B cell (primary cell): ENCODE measurements at regions not wholly inside any gene's neighbourhood (a gene's known extent, or its start where the extent isn't known, plus 50 kb on each side); places are given as distances from the start of the nearest gene placed in this dataset.

Experiments used
- ATAC-seq: fragments of 200-7000 bp; cut with Tn5 transposase; one replicate; pipeline ENCODE4 v1.10.0; 2021; ENCODE audit warnings: low read depth, mild to moderate bottlenecking, moderate number of reproducible peaks, moderate library complexity
- CTCF ChIA-PET: fragments of 350-600 bp; sonication (Branson Sonifier 250); formaldehyde crosslinking; loops from one replicate; lab custom pipeline; 2021; ENCODE audit warnings: antibody characterized with exemption, inconsistent platforms; lab: Charles Lee
- POLR2A ChIA-PET: fragments of 350-600 bp; sonication (Branson Sonifier 250); formaldehyde crosslinking; loops from one replicate; lab custom pipeline; 2021; ENCODE audit warnings: antibody characterized with exemption; lab: Charles Lee
- DNase-seq: peaks from one replicate; pipeline ENCODE4 v3.0.0; 2013
- H2AFZ ChIP-seq: 2 replicates; pipeline ENCODE4 v1.6.1; 2012; ENCODE audit warnings: mild to moderate bottlenecking, low read depth, low read length; ENCODE audit not compliant: insufficient read depth, poor library complexity, severe bottlenecking
- H3K27ac ChIP-seq, 2 donors: 1 replicate in 1 of 2; 2 replicates in 1 of 2; pipeline ENCODE4 v1.5.1; 2012 to 2013; ENCODE audit warnings: low read length in 2 of 2, mild to moderate bottlenecking in 2 of 2, moderate library complexity in 1 of 2
- H3K27me3 ChIP-seq, 4 experiments: fragments of 200-600 bp in 1 of 4; sonication (generic) in 1 of 4; replicated peaks in 1 of 4; 1 replicate in 2 of 4; 2 replicates in 2 of 4; pipeline versions ENCODE4 v1.6.1 to v1.7.0; 2013 to 2016; ENCODE audit warnings: low read length in 3 of 4, mild to moderate bottlenecking in 2 of 4, mixed read lengths in 1 of 4, moderate library complexity in 1 of 4; ENCODE audit not compliant: insufficient read depth in 4 of 4, control insufficient read depth in 3 of 4; ENCODE audit errors: control extremely low read depth in 1 of 4
- H3K36me3 ChIP-seq, 2 experiments: replicated peaks in 1 of 2; 1 replicate in 1 of 2; 2 replicates in 1 of 2; pipeline versions ENCODE4 v1.6.1 to v1.7.1; 2013; ENCODE audit warnings: low read length in 1 of 2; ENCODE audit not compliant: insufficient read depth in 2 of 2, control insufficient read depth in 1 of 2; ENCODE audit errors: control extremely low read depth in 1 of 2, extremely low read depth in 1 of 2
- H3K4me1 ChIP-seq, 2 donors: fragments of 200-600 bp in 1 of 2; sonication (generic) in 1 of 2; 1 replicate in 1 of 2; 2 replicates in 1 of 2; pipeline versions ENCODE4 v1.5.1 to v1.6.1; 2013 to 2017; ENCODE audit warnings: low read length in 2 of 2; ENCODE audit not compliant: control insufficient read depth in 2 of 2, insufficient read depth in 2 of 2
- H3K4me2 ChIP-seq: replicated peaks from 2 replicates; pipeline ENCODE3; 2012; ENCODE audit warnings: mild to moderate bottlenecking, low read depth, low read length; ENCODE audit not compliant: poor library complexity, severe bottlenecking
- H3K4me3 ChIP-seq, 5 experiments: fragments of 200-600 bp in 1 of 5; sonication (generic) in 1 of 5; 1 replicate in 3 of 5; 2 replicates in 2 of 5; pipeline versions ENCODE4 v1.5.1 to v1.7.0; 2011 to 2016; ENCODE audit warnings: low read length in 4 of 5, mild to moderate bottlenecking in 4 of 5, low read depth in 2 of 5, control low read depth in 1 of 5, moderate library complexity in 1 of 5; ENCODE audit not compliant: insufficient read depth in 1 of 5; ENCODE audit errors: control extremely low read depth in 1 of 5, extremely low read depth in 1 of 5
- H3K79me2 ChIP-seq: fragments of 200-600 bp; sonication (generic); one replicate; pipeline ENCODE4 v1.6.0; 2016; ENCODE audit warnings: low read length; ENCODE audit not compliant: control insufficient read depth, insufficient read depth
- H3K9ac ChIP-seq: fragments of 200-600 bp; sonication (generic); 2 replicates; pipeline ENCODE4 v1.6.1; 2017; ENCODE audit warnings: mild to moderate bottlenecking, low read length, moderate library complexity
- H3K9me3 ChIP-seq, 3 donors: one replicate each; pipeline versions ENCODE4 v1.6.1 to v1.7.1; 2013; ENCODE audit warnings: low read length in 2 of 3; ENCODE audit not compliant: control insufficient read depth in 2 of 3, insufficient read depth in 1 of 3; ENCODE audit errors: control extremely low read depth in 1 of 3
- H4K20me1 ChIP-seq: 2 replicates; pipeline ENCODE4 v1.6.0; 2012; ENCODE audit warnings: mild to moderate bottlenecking, low read length; ENCODE audit not compliant: insufficient read depth, control insufficient read depth, poor library complexity, severe bottlenecking
- H3K27ac Mint-ChIP-seq: one replicate; pipeline ENCODE4 v1.8.0; 2021; ENCODE audit warnings: mixed read lengths
- H3K27me3 Mint-ChIP-seq: one replicate; pipeline ENCODE4 v1.8.0; 2021; ENCODE audit warnings: mixed read lengths
- H3K4me1 Mint-ChIP-seq: one replicate; pipeline ENCODE4 v1.8.0; 2021; ENCODE audit warnings: mixed read lengths
- H3K4me3 Mint-ChIP-seq: one replicate; pipeline ENCODE4 v1.8.0; 2021; ENCODE audit warnings: mixed read lengths
- H3K9me3 Mint-ChIP-seq: one replicate; pipeline ENCODE4 v1.8.0; 2022; ENCODE audit warnings: mixed read lengths; ENCODE audit not compliant: insufficient read depth
- EZH2 ChIP-seq: IDR thresholded peaks from 2 replicates; pipeline ENCODE4 v1.6.1; 2012; ENCODE audit warnings: borderline replicate concordance, low read depth, mild to moderate bottlenecking, moderate library complexity, low read length; ENCODE audit not compliant: insufficient read depth, poor library complexity, severe bottlenecking
- WGBS: methylation state at CpG from one replicate; pipeline ENCODE4 v1.1.5; 2013; ENCODE audit warnings: missing lambda C conversion rate; ENCODE audit not compliant: insufficient coverage; 5-methylcytosine and 5-hydroxymethylcytosine counted together
- intact Hi-C: fragments of 100-400 bp; cut with micrococcal nuclease; formaldehyde crosslinking; loops from one replicate; pipeline ENCODE4 v1.10.0; 2022
- TF ChIP-seq, protein P1 (sequence below): fragments of 200-600 bp; IDR thresholded peaks from one replicate; pipeline ENCODE4 v1.8.0; 2022; ENCODE audit warnings: antibody characterized with exemption, mild to moderate bottlenecking

DNA sequence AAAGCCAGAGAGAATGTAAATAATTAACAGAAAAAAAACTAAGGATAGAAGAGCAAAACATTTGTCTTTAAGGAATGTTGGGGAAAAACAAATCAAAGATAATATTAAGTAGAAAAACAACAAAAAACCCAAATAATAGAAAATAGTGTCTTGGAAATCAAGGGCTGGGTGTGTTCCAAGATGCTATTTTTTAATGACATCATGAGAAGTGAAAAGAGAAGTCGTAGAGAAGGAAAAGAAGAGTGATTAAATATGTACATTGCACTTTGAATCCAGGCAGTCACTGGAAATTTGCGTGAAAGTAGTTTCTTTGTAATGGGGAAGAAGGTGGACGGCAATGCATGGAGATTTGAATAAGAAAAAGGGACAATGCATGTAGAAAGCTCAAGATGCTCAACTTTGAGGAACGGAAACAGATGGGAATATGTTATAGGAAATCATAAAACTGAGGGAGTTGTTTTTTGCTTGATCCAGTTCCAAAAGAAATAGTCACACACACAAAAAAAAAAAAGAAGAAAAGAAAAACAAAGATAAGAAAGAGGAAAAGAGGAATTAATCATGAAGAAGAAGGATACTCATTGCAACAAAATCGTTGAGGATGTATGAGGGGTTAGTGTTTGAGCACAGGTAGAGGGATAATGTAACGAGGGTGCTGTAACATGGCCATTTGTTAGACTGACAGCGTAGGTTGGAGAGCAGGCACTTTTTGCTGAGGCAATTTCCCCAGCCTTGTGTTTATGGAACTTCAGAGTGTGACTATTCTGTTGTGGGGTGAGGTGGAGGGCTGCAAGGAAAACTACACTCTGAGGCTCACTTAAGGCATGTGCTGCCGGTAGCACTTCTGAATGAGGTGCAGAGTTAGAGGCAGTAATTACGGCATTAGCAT, 184.1 kb downstream of the CALCRL start:
- H3K9me3 Mint-ChIP-seq: peaks cover 2% of the 10 kb centered on the region
- TF ChIP-seq, protein P1, sequence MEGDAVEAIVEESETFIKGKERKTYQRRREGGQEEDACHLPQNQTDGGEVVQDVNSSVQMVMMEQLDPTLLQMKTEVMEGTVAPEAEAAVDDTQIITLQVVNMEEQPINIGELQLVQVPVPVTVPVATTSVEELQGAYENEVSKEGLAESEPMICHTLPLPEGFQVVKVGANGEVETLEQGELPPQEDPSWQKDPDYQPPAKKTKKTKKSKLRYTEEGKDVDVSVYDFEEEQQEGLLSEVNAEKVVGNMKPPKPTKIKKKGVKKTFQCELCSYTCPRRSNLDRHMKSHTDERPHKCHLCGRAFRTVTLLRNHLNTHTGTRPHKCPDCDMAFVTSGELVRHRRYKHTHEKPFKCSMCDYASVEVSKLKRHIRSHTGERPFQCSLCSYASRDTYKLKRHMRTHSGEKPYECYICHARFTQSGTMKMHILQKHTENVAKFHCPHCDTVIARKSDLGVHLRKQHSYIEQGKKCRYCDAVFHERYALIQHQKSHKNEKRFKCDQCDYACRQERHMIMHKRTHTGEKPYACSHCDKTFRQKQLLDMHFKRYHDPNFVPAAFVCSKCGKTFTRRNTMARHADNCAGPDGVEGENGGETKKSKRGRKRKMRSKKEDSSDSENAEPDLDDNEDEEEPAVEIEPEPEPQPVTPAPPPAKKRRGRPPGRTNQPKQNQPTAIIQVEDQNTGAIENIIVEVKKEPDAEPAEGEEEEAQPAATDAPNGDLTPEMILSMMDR: no peak
- TF ChIP-seq EZH2: no peak
- no peaks in the 10 kb centered on the region for H3K9me3 ChIP-seq
- ChIA-PET CTCF (no interaction called here), POLR2A (no interaction called here)
- H3K4me3 ChIP-seq: no peak overlapping the region
- ATAC-seq (no peak), DNase-seq (no peak)
- no peak overlapping the region for H3K27ac Mint-ChIP-seq
- H3K4me3 Mint-ChIP-seq: no peak overlapping the region
- no peaks in the 10 kb centered on the region for H3K27me3 ChIP-seq
- H3K27me3 Mint-ChIP-seq: no peaks in the 10 kb centered on the region
- H3K36me3 ChIP-seq: no peaks in the 10 kb centered on the region
- no peaks in the 10 kb centered on the region for H3K79me2 ChIP-seq
- no peak overlapping the region for H3K9ac ChIP-seq
- no peaks in the 10 kb centered on the region for H3K4me1 ChIP-seq
- no peaks in the 10 kb centered on the region for H3K4me1 Mint-ChIP-seq
- no peak overlapping the region for H3K27ac ChIP-seq
- intact Hi-C loops: no loop called here
- no peak overlapping the region for H2AFZ ChIP-seq
- H3K4me2 ChIP-seq: no peak overlapping the region
- H4K20me1 ChIP-seq: no peaks in the 10 kb centered on the region
- WGBS: 36% methylated on average over 5 of the region's 9 CpGs

DNA sequence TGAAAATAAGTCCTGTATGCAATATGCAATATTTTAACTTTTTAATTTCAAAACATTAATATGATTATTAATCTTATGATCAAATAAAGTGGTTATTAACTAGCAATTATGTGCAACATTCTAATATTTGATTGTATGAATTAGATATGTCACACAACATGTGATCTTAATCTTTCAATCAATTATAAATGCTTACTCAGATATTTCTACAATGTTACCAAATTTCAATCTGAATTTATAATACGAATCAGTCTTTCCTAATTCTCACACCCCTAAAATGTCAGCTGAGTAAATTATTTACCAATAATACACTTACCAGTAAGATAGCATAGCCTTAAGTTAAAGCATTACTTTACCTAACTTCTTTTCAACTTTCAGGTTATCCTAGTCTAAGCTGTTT, 186.3 kb downstream of the CALCRL start:
- no peaks in the 10 kb centered on the region for H3K4me1 Mint-ChIP-seq
- no peaks in the 10 kb centered on the region for H3K27me3 Mint-ChIP-seq
- no peak overlapping the region for H3K9ac ChIP-seq
- DNase-seq: no peak
- intact Hi-C loops: no loop called here
- CTCF ChIA-PET: no interaction called here
- no peaks in the 10 kb centered on the region for H3K4me1 ChIP-seq
- H3K9me3 Mint-ChIP-seq: no peaks in the 10 kb centered on the region
- H3K27ac ChIP-seq: no peak overlapping the region
- H4K20me1 ChIP-seq: no peaks in the 10 kb centered on the region
- H2AFZ ChIP-seq: no peak overlapping the region
- no peaks in the 10 kb centered on the region for H3K79me2 ChIP-seq
- H3K4me2 ChIP-seq: no peak overlapping the region
- POLR2A ChIA-PET: no interaction called here
- WGBS: 60% methylated on average over 1 of the region's 1 CpG
- no peaks in the 10 kb centered on the region for H3K27me3 ChIP-seq
- no peak overlapping the region for H3K4me3 ChIP-seq
- ATAC-seq: no peak
- H3K9me3 ChIP-seq: no peaks in the 10 kb centered on the region
- no peak overlapping the region for H3K27ac Mint-ChIP-seq
- TF ChIP-seq, protein P1: no peak
- no peak for TF ChIP-seq EZH2
- H3K36me3 ChIP-seq: no peaks in the 10 kb centered on the region
- no peak overlapping the region for H3K4me3 Mint-ChIP-seq
